Right atrium auricular region (tissue), 2 donors: ENCODE measurements at regions not wholly inside any gene's neighbourhood (a gene's known extent, or its start where the extent isn't known, plus 50 kb on each side); places are given as distances from the start of the nearest gene placed in this dataset.

Experiments
- DNase-seq: peaks from one replicate; pipeline ENCODE4 v3.0.0-alpha.2; 2019; ENCODE audit warnings: low spot score
- H3K27ac ChIP-seq, 2 donors: fragments of 200-600 bp; sonication (generic); 1 replicate in 1 of 2; 2 replicates in 1 of 2; pipeline ENCODE4 v1.5.1; 2016 to 2019
- H3K27me3 ChIP-seq, 2 donors: fragments of 200-600 bp; sonication (generic); one replicate each; pipeline versions ENCODE4 v1.5.1 to v1.6.0; 2017 to 2019
- H3K36me3 ChIP-seq: fragments of 200-600 bp; sonication (generic); one replicate; pipeline ENCODE4 v1.5.1; 2016
- H3K4me1 ChIP-seq, 2 donors: fragments of 200-600 bp; sonication (generic); one replicate each; pipeline versions ENCODE4 v1.5.1 to v1.6.0; 2017 to 2019
- H3K4me3 ChIP-seq, 2 donors: fragments of 200-600 bp; sonication (generic); 1 replicate in 1 of 2; 2 replicates in 1 of 2; pipeline ENCODE4 v1.5.1; 2017 to 2019; ENCODE audit warnings: mild to moderate bottlenecking in 1 of 2, moderate library complexity in 1 of 2
- H3K9me3 ChIP-seq, 2 donors: fragments of 200-600 bp; sonication (generic); one replicate each; pipeline ENCODE4 v1.5.1; 2019
- TF ChIP-seq, protein P1 (sequence below), 2 donors: fragments of 200-600 bp; sonication (generic); IDR thresholded peaks; one replicate each; pipeline ENCODE4 v1.5.1; 2019; ENCODE audit warnings: antibody characterized with exemption in 2 of 2

DNA sequence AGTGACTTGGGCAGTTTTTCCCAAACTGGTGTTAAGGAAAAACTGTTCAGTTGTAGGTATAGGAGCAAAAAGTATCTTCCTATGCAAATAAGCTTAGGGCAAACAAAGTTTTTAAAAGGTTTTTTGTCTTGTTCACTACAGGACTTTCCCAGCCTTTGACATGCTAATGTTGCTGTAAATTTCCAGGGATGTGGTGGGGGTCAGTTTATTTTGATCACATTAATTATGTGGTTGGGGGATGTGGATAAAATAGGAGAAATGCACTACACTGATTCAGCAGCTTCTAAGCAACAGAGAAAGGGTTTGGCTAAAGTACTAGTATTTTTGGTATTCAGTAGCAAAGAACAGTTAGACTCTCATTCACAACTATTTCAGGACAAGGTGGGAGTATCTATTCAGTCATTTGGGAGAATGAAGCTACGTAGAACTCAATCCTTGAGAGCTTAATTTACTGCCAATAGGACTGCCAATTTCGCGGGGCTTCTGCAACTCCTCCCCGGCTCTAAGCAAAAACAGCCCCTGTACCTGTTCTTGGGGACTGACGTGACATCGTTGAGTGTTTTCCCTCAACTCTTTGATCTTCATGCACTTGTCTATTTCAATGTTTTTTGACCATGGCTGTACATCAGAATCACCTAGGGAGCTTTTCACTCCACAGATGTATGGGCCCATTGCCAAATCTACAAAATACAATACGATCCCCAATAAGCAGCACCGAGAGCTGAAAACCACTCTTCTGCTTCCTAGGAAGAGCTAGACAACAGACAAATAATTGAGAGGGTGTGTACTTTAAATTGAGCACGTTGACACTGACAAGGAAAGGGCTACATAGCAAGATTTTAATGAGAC, 94.8 kb upstream of the NHSL1 start:
- H3K4me1 ChIP-seq = peaks cover 0 to 19% of the 10 kb centered on the region in 2 donors
- no peak for DNase-seq
- no peaks in the 10 kb centered on the region for H3K27me3 ChIP-seq
- H3K4me3 ChIP-seq = no peak overlapping the region
- no peaks in the 10 kb centered on the region for H3K36me3 ChIP-seq
- TF ChIP-seq, protein P1, sequence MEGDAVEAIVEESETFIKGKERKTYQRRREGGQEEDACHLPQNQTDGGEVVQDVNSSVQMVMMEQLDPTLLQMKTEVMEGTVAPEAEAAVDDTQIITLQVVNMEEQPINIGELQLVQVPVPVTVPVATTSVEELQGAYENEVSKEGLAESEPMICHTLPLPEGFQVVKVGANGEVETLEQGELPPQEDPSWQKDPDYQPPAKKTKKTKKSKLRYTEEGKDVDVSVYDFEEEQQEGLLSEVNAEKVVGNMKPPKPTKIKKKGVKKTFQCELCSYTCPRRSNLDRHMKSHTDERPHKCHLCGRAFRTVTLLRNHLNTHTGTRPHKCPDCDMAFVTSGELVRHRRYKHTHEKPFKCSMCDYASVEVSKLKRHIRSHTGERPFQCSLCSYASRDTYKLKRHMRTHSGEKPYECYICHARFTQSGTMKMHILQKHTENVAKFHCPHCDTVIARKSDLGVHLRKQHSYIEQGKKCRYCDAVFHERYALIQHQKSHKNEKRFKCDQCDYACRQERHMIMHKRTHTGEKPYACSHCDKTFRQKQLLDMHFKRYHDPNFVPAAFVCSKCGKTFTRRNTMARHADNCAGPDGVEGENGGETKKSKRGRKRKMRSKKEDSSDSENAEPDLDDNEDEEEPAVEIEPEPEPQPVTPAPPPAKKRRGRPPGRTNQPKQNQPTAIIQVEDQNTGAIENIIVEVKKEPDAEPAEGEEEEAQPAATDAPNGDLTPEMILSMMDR (IDR thresholded peaks at IDR 0.05) = no peak
- H3K27ac ChIP-seq = peak overlapping the region; percentile 44 to 54
- H3K9me3 ChIP-seq = no peaks in the 10 kb centered on the region

DNA sequence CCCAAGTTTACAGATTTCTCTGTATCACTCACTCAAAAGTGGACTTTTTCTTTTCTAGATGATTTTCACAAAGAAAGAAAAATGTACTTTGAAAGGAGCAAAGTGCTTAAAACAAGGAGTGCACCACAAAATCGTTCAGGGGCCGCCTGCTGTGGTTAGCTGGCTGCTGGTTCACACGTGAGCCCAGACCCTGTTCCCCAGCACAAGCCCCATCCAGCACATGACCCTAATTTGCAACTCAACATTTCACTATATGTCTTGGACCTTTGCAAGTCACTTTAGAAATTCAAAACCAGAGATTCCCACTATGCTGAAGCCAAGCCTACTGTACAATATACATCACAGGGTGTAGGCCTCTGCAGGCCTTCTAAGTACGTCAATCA, 95.5 kb upstream of the NHSL1 start:
- Histone ChIP-seq H3K4me3 (no peak overlapping the region), H3K27me3 (no peaks in the 10 kb centered on the region), H3K27ac (no peak overlapping the region), H3K9me3 (no peaks in the 10 kb centered on the region), H3K36me3 (no peaks in the 10 kb centered on the region), H3K4me1 (peaks cover 0 to 18% of the 10 kb centered on the region in 2 donors)
- TF ChIP-seq, protein P1 (IDR thresholded peaks at IDR 0.05) = no peak
- DNase-seq = no peak

DNA sequence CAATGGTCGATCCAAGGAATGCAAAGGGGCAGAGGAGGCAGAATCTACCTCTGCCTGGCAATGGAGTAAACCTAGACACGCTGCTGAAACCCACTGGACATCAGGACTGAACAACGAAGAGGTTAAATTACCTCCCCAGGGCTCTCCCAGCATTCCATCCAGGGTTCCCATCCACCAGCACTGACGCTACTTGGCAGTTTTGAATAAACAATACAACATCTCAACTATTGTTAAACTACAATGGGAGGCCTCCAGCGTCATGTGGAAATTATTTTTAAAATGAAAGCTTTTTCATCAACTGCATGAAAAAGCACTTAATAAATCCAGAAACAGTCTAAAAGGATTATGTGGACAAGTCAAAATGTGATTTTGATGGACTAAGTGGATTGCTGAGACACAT, 96.8 kb upstream of the NHSL1 start:
- Histone ChIP-seq H3K9me3 (no peaks in the 10 kb centered on the region), H3K4me1 (peaks cover 0 to 18% of the 10 kb centered on the region in 2 donors), H3K4me3 (no peak overlapping the region), H3K27me3 (no peaks in the 10 kb centered on the region), H3K36me3 (no peaks in the 10 kb centered on the region), H3K27ac (no peak overlapping the region)
- no peak for DNase-seq
- TF ChIP-seq, protein P1 (IDR thresholded peaks at IDR 0.05) = no peak

DNA sequence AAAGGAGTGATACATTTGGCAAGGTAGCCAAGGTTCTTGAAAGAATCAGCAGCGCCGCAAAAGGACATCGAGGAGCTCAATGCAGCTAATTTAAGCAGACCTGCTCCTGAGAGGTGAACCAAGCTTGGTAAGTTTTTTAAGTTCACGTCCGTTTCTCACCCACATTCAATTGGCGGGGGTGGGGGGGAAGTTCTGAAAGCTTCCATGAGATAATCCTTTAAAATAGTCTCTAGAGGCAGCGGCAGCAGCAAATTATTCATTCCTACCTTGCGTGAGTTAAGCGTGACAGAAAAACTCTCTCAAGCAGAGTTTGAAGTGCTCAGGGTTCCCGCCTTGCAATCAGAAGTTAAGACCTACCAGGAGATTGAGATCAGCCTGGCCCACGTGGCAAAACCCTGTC, 97.3 kb upstream of the NHSL1 start:
- DNase-seq = no peak
- Histone ChIP-seq H3K9me3 (no peaks in the 10 kb centered on the region), H3K27me3 (no peaks in the 10 kb centered on the region), H3K27ac (no peak overlapping the region), H3K36me3 (no peaks in the 10 kb centered on the region), H3K4me3 (no peak overlapping the region), H3K4me1 (peaks cover 0 to 18% of the 10 kb centered on the region in 2 donors)
- TF ChIP-seq, protein P1 (IDR thresholded peaks at IDR 0.05) = no peak

DNA sequence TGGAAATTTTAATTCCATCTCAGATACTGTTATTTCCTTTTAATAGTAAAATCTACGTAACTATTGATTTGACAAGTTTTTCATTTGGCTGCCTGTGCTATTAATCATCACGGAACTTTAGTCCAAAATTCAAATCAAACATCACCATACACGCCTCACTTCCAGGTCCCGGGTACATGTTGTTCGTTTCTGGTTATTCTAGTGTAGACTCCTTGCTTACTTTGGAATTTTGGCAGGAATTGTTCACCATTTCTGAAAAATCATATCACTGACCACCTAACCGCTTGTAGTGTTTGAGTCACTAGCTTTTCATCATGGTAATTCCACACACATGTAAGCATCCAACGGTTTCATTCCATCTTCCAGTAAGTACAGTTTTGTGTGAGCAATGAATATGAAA, 98.0 kb upstream of the NHSL1 start:
- Histone ChIP-seq H3K9me3 (no peaks in the 10 kb centered on the region), H3K27ac (no peak overlapping the region), H3K4me3 (no peak overlapping the region), H3K36me3 (no peaks in the 10 kb centered on the region), H3K27me3 (no peaks in the 10 kb centered on the region), H3K4me1 (peaks cover 0 to 18% of the 10 kb centered on the region in 2 donors)
- DNase-seq = no peak
- TF ChIP-seq, protein P1 (IDR thresholded peaks at IDR 0.05) = no peak
